Panc1 (cell line): ENCODE measurements at regions not wholly inside any gene's neighbourhood (a gene's known extent, or its start where the extent isn't known, plus 50 kb on each side); places are given as distances from the start of the nearest gene placed in this dataset.

Source experiments
- CTCF ChIP-seq: fragments of 450-650 bp; IDR thresholded peaks from 2 replicates; pipeline ENCODE4 v1.5.1; 2017; ENCODE audit warnings: mild to moderate bottlenecking
- POLR2AphosphoS5 ChIP-seq: IDR thresholded peaks from 2 replicates; pipeline ENCODE4 v1.6.1; 2012; ENCODE audit warnings: mild to moderate bottlenecking, low read depth, low read length, moderate library complexity
- REST ChIP-seq, 2 experiments: IDR thresholded peaks; 2 replicates each; pipeline ENCODE4 v1.6.1; 2011 to 2012; ENCODE audit warnings: low read depth in 2 of 2, control low read depth in 1 of 2, low read length in 1 of 2, mild to moderate bottlenecking in 1 of 2, moderate library complexity in 1 of 2; ENCODE audit not compliant: insufficient read depth in 1 of 2
- SIN3A ChIP-seq: IDR thresholded peaks from 2 replicates; pipeline ENCODE4 v1.6.1; 2012; ENCODE audit warnings: low read depth, mild to moderate bottlenecking, low read length, moderate library complexity, borderline replicate concordance; ENCODE audit not compliant: insufficient read depth
- TCF7L2 ChIP-seq: IDR thresholded peaks from 2 replicates; pipeline ENCODE4 v1.6.1; 2011; ENCODE audit warnings: mild to moderate bottlenecking, low read depth, low read length, inconsistent platforms

- no peak for TF ChIP-seq POLR2AphosphoS5
- TF ChIP-seq SIN3A: no peak
- TF ChIP-seq CTCF: no peak
- TF ChIP-seq REST (IDR thresholded peaks at IDR 0.05; ENCODE audit: insufficient read depth in 1 of 2, low read depth in 2 of 2, low read length in 1 of 2): no peak
- TF ChIP-seq TCF7L2: no peak
Observed at GRCh38 chr13:40502236-40502635, 164.2 kb downstream of the FOXO1 start.
